ENCODE measurements at regions not wholly inside any gene's neighbourhood (a gene's known extent, or its start where the extent isn't known, plus 50 kb on each side); places are given as distances from the start of the nearest gene placed in this dataset.
"Not testable (repeated sequence)": the region's sequence is repeated elsewhere in the genome, so short reads cannot be mapped to it uniquely, and the experiment has no call there.

- no peak for DNase-seq (ENCODE audit: low read depth)
- H3K4me3 ChIP-seq (ENCODE audit: low read length), result no peak overlapping the region
- TF ChIP-seq CTCF (conservative IDR thresholded peaks at IDR 0.05; ENCODE audit: low read length), result no peak
These were observed 55.6 kb downstream of the TLNRD1 start for GRCh38 chr15:81056304-81056703.

- no peak for DNase-seq (ENCODE audit: low read depth)
- no peak overlapping the region for H3K4me3 ChIP-seq (ENCODE audit: low read length)
- no peak for TF ChIP-seq CTCF (conservative IDR thresholded peaks at IDR 0.05; ENCODE audit: low read length)
These were observed 59.7 kb downstream of the TLNRD1 start for GRCh38 chr15:81060470-81060869.

- H3K4me3 ChIP-seq (ENCODE audit: low read length), result no peak overlapping the region
- TF ChIP-seq CTCF (conservative IDR thresholded peaks at IDR 0.05; ENCODE audit: low read length), result no peak
- DNase-seq (ENCODE audit: low read depth), result no peak
These were observed 60.2 kb downstream of the TLNRD1 start for GRCh38 chr15:81060907-81061306.

GRCh38 chr15:81061490-81062253 lies 60.9 kb downstream of the TLNRD1 start:
- no peak overlapping the region for H3K4me3 ChIP-seq (ENCODE audit: low read length)
- DNase-seq (ENCODE audit: low read depth), result no peak
- TF ChIP-seq CTCF (conservative IDR thresholded peaks at IDR 0.05; ENCODE audit: low read length), result no peak

- no peak for TF ChIP-seq CTCF (conservative IDR thresholded peaks at IDR 0.05; ENCODE audit: low read length)
- DNase-seq (ENCODE audit: low read depth), result no peak
- no peak overlapping the region for H3K4me3 ChIP-seq (ENCODE audit: low read length)
These were observed 62.2 kb downstream of the TLNRD1 start for GRCh38 chr15:81062937-81063336.

GRCh38 chr15:81064253-81064652 lies 63.5 kb downstream of the TLNRD1 start:
- no peak for DNase-seq (ENCODE audit: low read depth)
- TF ChIP-seq CTCF (conservative IDR thresholded peaks at IDR 0.05; ENCODE audit: low read length), result no peak
- no peak overlapping the region for H3K4me3 ChIP-seq (ENCODE audit: low read length)

- not testable (repeated sequence) for H3K4me3 ChIP-seq (ENCODE audit: low read length); DNase-seq (ENCODE audit: low read depth)
These were observed 66.5 kb upstream of the CFAP161 start for GRCh38 chr15:81067567-81067966.
